Tibial nerve (tissue), 4 donors: ENCODE measurements at regions not wholly inside any gene's neighbourhood (a gene's known extent, or its start where the extent isn't known, plus 50 kb on each side); places are given as distances from the start of the nearest gene placed in this dataset.

ENCODE experiments used
- DNase-seq, 2 donors: peaks; one replicate each; pipeline ENCODE4 v3.0.0-alpha.2; 2019; ENCODE audit warnings: low spot score in 2 of 2
- H3K27ac ChIP-seq, 4 donors: fragments of 200-600 bp; sonication (generic) in 3 of 4; one replicate each; pipeline ENCODE4 v1.5.1; 2017 to 2019; ENCODE audit warnings: mild to moderate bottlenecking in 1 of 4
- H3K27me3 ChIP-seq, 2 donors: fragments of 200-600 bp; sonication (generic) in 1 of 2; one replicate each; pipeline versions ENCODE4 v1.5.1 to v1.6.0; 2017 to 2019
- H3K36me3 ChIP-seq, 3 donors: fragments of 200-600 bp; sonication (generic); one replicate each; pipeline ENCODE4 v1.5.1; 2018 to 2019
- H3K4me1 ChIP-seq, 4 donors: fragments of 200-600 bp; sonication (generic) in 3 of 4; one replicate each; pipeline ENCODE4 v1.5.1; 2017 to 2019
- H3K4me3 ChIP-seq, 4 donors: fragments of 200-600 bp; sonication (generic) in 3 of 4; one replicate each; pipeline ENCODE4 v1.5.1; 2017 to 2019; ENCODE audit warnings: mild to moderate bottlenecking in 1 of 4, moderate library complexity in 1 of 4
- H3K9me3 ChIP-seq, 4 donors: fragments of 200-600 bp; sonication (generic) in 3 of 4; one replicate each; pipeline ENCODE4 v1.5.1; 2017 to 2019
- CTCF ChIP-seq, 5 experiments: fragments of 200-600 bp in 3 of 5; fragments of 450-650 bp in 2 of 5; sonication (generic) in 3 of 5; IDR thresholded peaks; one replicate each; pipeline ENCODE4 v1.5.1; 2016 to 2019; ENCODE audit warnings: antibody characterized with exemption in 5 of 5, mild to moderate bottlenecking in 3 of 5, moderate library complexity in 2 of 5
- EP300 ChIP-seq, 2 donors: sonication (generic); formaldehyde crosslinking; IDR thresholded peaks; one replicate each; pipeline ENCODE4 v1.6.1; 2017; ENCODE audit warnings: antibody characterized with exemption in 2 of 2, mild to moderate bottlenecking in 1 of 2
- POLR2A ChIP-seq, 2 donors: fragments of 450-650 bp; IDR thresholded peaks; one replicate each; pipeline ENCODE4 v1.6.1; 2017; ENCODE audit warnings: antibody characterized with exemption in 2 of 2, mild to moderate bottlenecking in 2 of 2, moderate library complexity in 2 of 2
- WGBS, 2 donors: methylation state at CpG; one replicate each; pipeline ENCODE4 v1.1.5; 2018; 5-methylcytosine and 5-hydroxymethylcytosine counted together

DNA sequence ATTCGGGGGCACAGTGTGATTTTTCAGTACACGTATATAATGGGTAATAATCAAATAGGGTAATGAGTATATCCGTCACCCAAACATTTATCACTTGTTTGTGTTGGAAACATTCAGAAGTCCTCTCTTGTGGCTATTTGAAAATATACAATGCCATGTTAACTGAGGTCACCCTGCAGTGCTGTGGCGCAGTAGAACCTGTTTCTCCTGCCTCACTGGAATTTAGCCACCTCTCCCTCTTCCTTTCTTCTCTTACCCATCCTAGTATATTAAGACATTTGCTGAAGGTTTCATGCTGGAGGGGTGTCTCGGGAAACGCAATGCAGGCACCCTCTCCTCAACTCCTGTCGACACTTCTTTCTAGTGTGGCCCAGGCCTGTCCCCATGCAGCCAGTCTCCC, 425.3 kb upstream of the MKI67 start:
- no peak for DNase-seq
- WGBS, 2 donors, result 84 to 90% methylated on average over 7 of the region's 7 CpGs

GRCh38 chr10:128553755-128554154, 427.5 kb upstream of the MKI67 start:
- Histone ChIP-seq H3K4me3 (no peak overlapping the region), H3K36me3 (no peaks in the 10 kb centered on the region), H3K27me3 (no peaks in the 10 kb centered on the region), H3K27ac (no peak overlapping the region), H3K9me3 (no peaks in the 10 kb centered on the region), H3K4me1 (no peaks in the 10 kb centered on the region)
- no peak for DNase-seq
- no peak for TF ChIP-seq CTCF (IDR thresholded peaks at IDR 0.05)
- TF ChIP-seq POLR2A (IDR thresholded peaks at IDR 0.05), result no peak
- no peak for TF ChIP-seq EP300 (IDR thresholded peaks at IDR 0.05)
- 76 to 77% methylated on average over 2 of the region's 2 CpGs for WGBS, 2 donors

More for the DNA sequence above, 425.3 kb upstream of the MKI67 start:
- Histone ChIP-seq H3K4me1 (no peaks in the 10 kb centered on the region), H3K27me3 (no peaks in the 10 kb centered on the region), H3K9me3 (no peaks in the 10 kb centered on the region), H3K27ac (no peak overlapping the region), H3K4me3 (no peak overlapping the region), H3K36me3 (no peaks in the 10 kb centered on the region)
- TF ChIP-seq CTCF (IDR thresholded peaks at IDR 0.05) (no peak), POLR2A (IDR thresholded peaks at IDR 0.05) (no peak), EP300 (IDR thresholded peaks at IDR 0.05) (no peak)

DNA sequence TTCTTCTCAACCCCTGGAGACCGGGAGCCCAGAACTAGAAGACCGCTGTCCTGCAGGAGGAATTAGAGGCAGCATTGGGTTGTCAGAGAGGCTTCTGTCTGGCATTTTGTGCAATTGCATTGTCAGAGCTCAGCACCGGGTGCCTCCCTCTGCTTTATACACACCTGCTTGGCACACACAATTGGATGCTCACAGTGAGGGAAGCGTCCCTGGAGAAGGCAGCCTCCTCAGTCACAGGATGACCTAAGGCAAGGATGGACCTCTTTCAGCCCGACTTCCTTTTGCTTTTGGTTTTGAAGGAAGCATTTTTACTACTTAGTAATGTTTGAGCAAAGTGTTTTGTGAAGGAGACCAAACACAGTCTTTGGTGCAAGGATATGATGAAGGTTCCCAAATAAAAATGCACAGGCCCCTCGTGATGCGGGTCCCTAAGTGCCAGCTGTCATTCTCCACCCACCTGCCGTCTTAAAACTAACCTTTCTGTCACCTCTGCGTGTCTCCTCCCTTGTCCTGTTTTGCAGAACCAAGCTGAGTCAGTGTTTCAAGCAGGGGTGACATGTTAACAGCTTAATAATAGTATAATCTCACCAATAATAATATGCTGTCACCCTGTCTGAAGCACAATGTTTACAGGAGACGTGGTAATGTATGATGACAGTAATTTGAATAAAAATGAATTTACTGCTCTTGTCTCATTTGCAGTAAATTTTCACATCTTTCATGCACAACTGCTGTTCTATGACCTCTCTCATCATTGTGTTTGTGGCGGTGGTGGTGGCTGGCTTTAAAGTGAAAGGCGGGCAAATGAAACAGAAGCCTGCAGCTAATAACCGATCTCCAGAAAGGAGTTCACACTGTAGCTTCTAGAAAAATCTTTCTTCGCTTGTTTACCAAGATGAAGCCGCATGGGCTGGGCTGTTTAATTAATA, 430.2 kb upstream of the MKI67 start:
- TF ChIP-seq EP300 (IDR thresholded peaks at IDR 0.05), result no peak
- no peak for TF ChIP-seq POLR2A (IDR thresholded peaks at IDR 0.05)
- TF ChIP-seq CTCF (IDR thresholded peaks at IDR 0.05), result no peak
- Histone ChIP-seq H3K27me3 (no peaks in the 10 kb centered on the region), H3K36me3 (no peaks in the 10 kb centered on the region), H3K4me1 (no peaks in the 10 kb centered on the region), H3K9me3 (no peaks in the 10 kb centered on the region), H3K27ac (no peak overlapping the region), H3K4me3 (no peak overlapping the region)
- no peak for DNase-seq
- WGBS, 2 donors, result 71 to 76% methylated on average over 15 of the region's 15 CpGs

- Histone ChIP-seq H3K27me3 (no peaks in the 10 kb centered on the region), H3K9me3 (peaks cover 0 to 4% (median 0%) of the 10 kb centered on the region in 4 donors), H3K4me1 (no peaks in the 10 kb centered on the region), H3K27ac (no peak overlapping the region), H3K4me3 (no peak overlapping the region), H3K36me3 (no peaks in the 10 kb centered on the region)
- no peak for DNase-seq
- TF ChIP-seq CTCF (IDR thresholded peaks at IDR 0.05) (no peak), EP300 (IDR thresholded peaks at IDR 0.05) (no peak), POLR2A (IDR thresholded peaks at IDR 0.05) (no peak)
- 78 to 80% methylated on average over 12 of the region's 12 CpGs for WGBS, 2 donors
Observed at GRCh38 chr10:128557149-128557710, 431.0 kb upstream of the MKI67 start.

DNA sequence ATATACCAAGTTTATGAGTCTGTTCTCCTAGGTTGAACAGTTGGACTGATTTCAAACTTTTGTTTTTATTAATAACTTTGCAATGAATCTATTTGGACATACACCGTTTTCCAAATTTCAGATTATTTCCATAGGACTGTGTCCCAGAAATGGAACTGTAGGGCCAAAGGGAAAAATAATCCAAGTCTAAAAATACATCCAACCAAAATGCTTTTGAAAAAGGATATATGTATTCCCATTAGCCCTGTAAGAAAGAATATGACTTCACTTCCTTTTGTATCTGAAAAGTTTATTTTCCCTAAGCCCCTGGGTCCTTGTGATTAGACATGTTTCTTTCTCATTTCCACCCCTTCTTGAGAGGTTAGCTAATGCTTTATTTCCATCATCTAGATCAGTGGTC, 434.2 kb upstream of the MKI67 start:
- 58 to 64% methylated on average over 1 of the region's 1 CpG for WGBS, 2 donors
- H3K4me1 ChIP-seq, result no peaks in the 10 kb centered on the region
- TF ChIP-seq CTCF (IDR thresholded peaks at IDR 0.05), result no peak
- TF ChIP-seq POLR2A (IDR thresholded peaks at IDR 0.05), result no peak
- TF ChIP-seq EP300 (IDR thresholded peaks at IDR 0.05), result no peak
- H3K4me3 ChIP-seq, result no peak overlapping the region
- no peaks in the 10 kb centered on the region for H3K36me3 ChIP-seq
- no peaks in the 10 kb centered on the region for H3K27me3 ChIP-seq
- H3K9me3 ChIP-seq, result peaks cover 0 to 6% (median 0%) of the 10 kb centered on the region in 4 donors
- H3K27ac ChIP-seq, result no peak overlapping the region
- no peak for DNase-seq
